Activated T-cell treated with anti-CD3 and anti-CD28 coated beads, Interleukin-2, amount 50 U/mL, for 72 hours (primary cell): ENCODE measurements at regions not wholly inside any gene's neighbourhood (a gene's known extent, or its start where the extent isn't known, plus 50 kb on each side); places are given as distances from the start of the nearest gene placed in this dataset.

Source experiments
- ATAC-seq, 2 donors: fragments of 150-1000 bp; cut with Tn5 transposase; replicated peaks in 1 of 2; 2 replicates each; pipeline ENCODE4 v1.10.0; 2021; ENCODE audit warnings: moderate library complexity in 2 of 2, mild to moderate bottlenecking in 1 of 2
- DNase-seq, 2 donors: peaks; one replicate each; pipeline ENCODE4 v3.0.0; 2021 to 2022; ENCODE audit warnings: mixed read lengths in 1 of 2
- H3K27ac Mint-ChIP-seq: one replicate; pipeline ENCODE4 v1.8.0; 2022; ENCODE audit warnings: mild to moderate bottlenecking, moderate library complexity, mixed read lengths
- H3K27me3 Mint-ChIP-seq: one replicate; pipeline ENCODE4 v1.8.0; 2022; ENCODE audit warnings: low read depth, mixed read lengths
- H3K36me3 Mint-ChIP-seq, 2 donors: one replicate each; pipeline ENCODE4 v1.8.0; 2022; ENCODE audit warnings: mixed read lengths in 2 of 2, mild to moderate bottlenecking in 1 of 2; ENCODE audit not compliant: insufficient read depth in 2 of 2
- H3K4me1 Mint-ChIP-seq: one replicate; pipeline ENCODE4 v1.8.0; 2022; ENCODE audit warnings: low read depth, mixed read lengths
- H3K4me3 Mint-ChIP-seq, 2 donors: one replicate each; pipeline ENCODE4 v1.8.0; 2022; ENCODE audit warnings: mild to moderate bottlenecking in 2 of 2, mixed read lengths in 2 of 2, moderate library complexity in 2 of 2
- H3K9me3 Mint-ChIP-seq, 2 donors: one replicate each; pipeline ENCODE4 v1.8.0; 2022; ENCODE audit warnings: mixed read lengths in 2 of 2

- no peaks in the 10 kb centered on the region for H3K27me3 Mint-ChIP-seq
- DNase-seq, result no peak
- peak overlapping the region; percentile 95 for H3K27ac Mint-ChIP-seq
- no peak for ATAC-seq
- peaks cover 51% of the 10 kb centered on the region for H3K4me1 Mint-ChIP-seq
- H3K4me3 Mint-ChIP-seq, result peak overlapping the region; percentile 56 to 97
- H3K36me3 Mint-ChIP-seq, result peaks cover 9 to 12% of the 10 kb centered on the region in 2 donors
- no peaks in the 10 kb centered on the region for H3K9me3 Mint-ChIP-seq
These were observed 57.4 kb upstream of the CLCN4 start for GRCh38 chrX:10099411-10099810.

DNA sequence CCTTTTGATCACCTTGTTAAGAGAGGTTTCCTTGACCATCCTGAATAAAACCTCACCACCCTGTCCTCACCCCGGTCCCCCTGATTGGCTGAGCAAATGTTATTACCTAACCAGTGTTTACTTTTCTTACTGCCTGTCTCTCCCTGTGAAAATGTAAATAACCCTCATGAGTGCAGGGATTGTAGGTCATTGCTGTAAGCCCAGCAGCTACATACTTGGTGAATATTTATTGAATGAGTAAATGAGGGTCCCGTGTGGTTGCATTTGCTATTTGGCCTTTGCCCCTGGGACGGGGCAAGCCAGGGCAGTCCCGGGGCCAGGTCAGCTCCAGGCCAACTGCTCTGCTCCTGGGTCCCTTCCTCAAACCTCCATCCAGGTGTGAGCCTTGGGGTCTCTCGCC lies 55.5 kb upstream of the CLCN4 start:
- no peak overlapping the region for H3K4me3 Mint-ChIP-seq
- no peak overlapping the region for H3K27ac Mint-ChIP-seq
- H3K27me3 Mint-ChIP-seq, result no peaks in the 10 kb centered on the region
- ATAC-seq (no peak), DNase-seq (no peak)
- no peaks in the 10 kb centered on the region for H3K9me3 Mint-ChIP-seq
- peaks cover 40% of the 10 kb centered on the region for H3K4me1 Mint-ChIP-seq
- peaks cover 7% of the 10 kb centered on the region in 2 donors for H3K36me3 Mint-ChIP-seq

- Mint-ChIP-seq H3K9me3 (no peaks in the 10 kb centered on the region), H3K4me1 (peaks cover 40% of the 10 kb centered on the region), H3K36me3 (peaks cover 4% of the 10 kb centered on the region in 2 donors), H3K27ac (no peak overlapping the region), H3K27me3 (no peaks in the 10 kb centered on the region), H3K4me3 (no peak overlapping the region)
- ATAC-seq, result no peak
- no peak for DNase-seq
These were observed 54.6 kb upstream of the CLCN4 start for GRCh38 chrX:10102046-10102704.

DNA sequence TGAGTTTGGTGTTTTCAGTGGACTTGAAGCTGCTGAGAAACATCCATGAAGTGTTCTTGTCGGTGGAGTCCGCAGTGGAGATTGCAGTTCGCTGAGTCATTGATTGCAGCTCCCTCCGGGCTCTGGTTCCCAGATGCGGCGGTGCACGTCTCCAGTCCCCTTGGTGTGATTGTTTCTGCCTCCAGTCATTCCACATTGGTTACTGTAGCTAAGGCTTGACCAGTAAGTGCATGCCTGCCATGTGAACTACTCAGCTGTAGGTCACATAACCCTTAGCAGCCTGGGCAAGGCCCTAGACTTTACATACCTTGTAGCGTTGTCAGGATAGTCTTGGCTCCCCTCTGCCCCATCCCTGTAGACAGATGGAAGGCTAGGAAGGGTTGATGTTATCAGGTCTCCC lies 53.8 kb upstream of the CLCN4 start:
- DNase-seq, result no peak
- no peak overlapping the region for H3K4me3 Mint-ChIP-seq
- H3K4me1 Mint-ChIP-seq, result peaks cover 40% of the 10 kb centered on the region

GRCh38 chrX:10104958-10105658 lies 51.7 kb upstream of the CLCN4 start:
- Mint-ChIP-seq H3K9me3 (no peaks in the 10 kb centered on the region), H3K4me3 (peak overlapping the region in 1 of 2 donors; percentile 9), H3K4me1 (peaks cover 38% of the 10 kb centered on the region), H3K36me3 (no peaks in the 10 kb centered on the region), H3K27ac (no peak overlapping the region), H3K27me3 (peaks cover 7% of the 10 kb centered on the region)
- ATAC-seq (no peak), DNase-seq (no peak)

More for the DNA sequence above, 53.8 kb upstream of the CLCN4 start:
- Mint-ChIP-seq H3K9me3 (no peaks in the 10 kb centered on the region), H3K27me3 (no peaks in the 10 kb centered on the region), H3K27ac (no peak overlapping the region), H3K36me3 (peaks cover 4% of the 10 kb centered on the region in 2 donors)
- ATAC-seq, result no peak

GRCh38 chrX:10106806-10107205 lies 50.0 kb upstream of the CLCN4 start:
- peak overlapping the region; percentile 25 to 74 for H3K4me3 Mint-ChIP-seq
- peaks cover 55% of the 10 kb centered on the region for H3K4me1 Mint-ChIP-seq
- H3K36me3 Mint-ChIP-seq, result peaks cover 2 to 3% of the 10 kb centered on the region in 2 donors
- ATAC-seq (peak in 1 of 2 donors; percentile 40), DNase-seq (peak; percentile 54 to 57)
- H3K27me3 Mint-ChIP-seq, result peaks cover 7% of the 10 kb centered on the region
- no peaks in the 10 kb centered on the region for H3K9me3 Mint-ChIP-seq
- peak overlapping the region; percentile 86 for H3K27ac Mint-ChIP-seq
